ENCODE measurements at regions not wholly inside any gene's neighbourhood (a gene's known extent, or its start where the extent isn't known, plus 50 kb on each side); places are given as distances from the start of the nearest gene placed in this dataset.

GRCh38 chr7:25308246-25308645, 80.0 kb upstream of the NPVF start:
- no peak for TF ChIP-seq CTCF (IDR thresholded peaks at IDR 0.05; ENCODE audit: low read depth, low read length)
- H3K9me3 ChIP-seq (ENCODE audit: control insufficient read depth, insufficient read depth, low read length) = no peaks in the 10 kb centered on the region
- ChIA-PET CTCF (no interaction called here), POLR2A (no interaction called here)
- H3K27me3 ChIP-seq (ENCODE audit: control insufficient read depth, insufficient read depth, low read length) = no peaks in the 10 kb centered on the region
- DNase-seq (ENCODE audit: low read depth, low spot score) = no peak
- H3K4me3 ChIP-seq (ENCODE audit: low read depth, low read length) = no peak overlapping the region
- H3K27ac ChIP-seq (ENCODE audit: low read depth, low read length) = no peak overlapping the region

- no peak for TF ChIP-seq CTCF (IDR thresholded peaks at IDR 0.05; ENCODE audit: low read depth, low read length)
- Histone ChIP-seq H3K27ac (ENCODE audit: low read depth, low read length) (no peak overlapping the region), H3K4me3 (ENCODE audit: low read depth, low read length) (no peak overlapping the region), H3K27me3 (ENCODE audit: control insufficient read depth, insufficient read depth, low read length) (no peaks in the 10 kb centered on the region), H3K9me3 (ENCODE audit: control insufficient read depth, insufficient read depth, low read length) (no peaks in the 10 kb centered on the region)
- CTCF ChIA-PET = no interaction called here
- POLR2A ChIA-PET = no interaction called here
- no peak for DNase-seq (ENCODE audit: low read depth, low spot score)
Measured at GRCh38 chr7:25308906-25309705, 80.8 kb upstream of the NPVF start.

GRCh38 chr7:25310896-25311295, 82.6 kb upstream of the NPVF start:
- H3K4me3 ChIP-seq (ENCODE audit: low read depth, low read length) = no peak overlapping the region
- ChIA-PET CTCF (no interaction called here), POLR2A (no interaction called here)
- no peak overlapping the region for H3K27ac ChIP-seq (ENCODE audit: low read depth, low read length)
- no peaks in the 10 kb centered on the region for H3K27me3 ChIP-seq (ENCODE audit: control insufficient read depth, insufficient read depth, low read length)
- DNase-seq (ENCODE audit: low read depth, low spot score) = no peak
- TF ChIP-seq CTCF (IDR thresholded peaks at IDR 0.05; ENCODE audit: low read depth, low read length) = no peak
- H3K9me3 ChIP-seq (ENCODE audit: control insufficient read depth, insufficient read depth, low read length) = no peaks in the 10 kb centered on the region

GRCh38 chr7:25311346-25311745, 83.1 kb upstream of the NPVF start:
- Histone ChIP-seq H3K27me3 (ENCODE audit: control insufficient read depth, insufficient read depth, low read length) (no peaks in the 10 kb centered on the region), H3K9me3 (ENCODE audit: control insufficient read depth, insufficient read depth, low read length) (no peaks in the 10 kb centered on the region), H3K4me3 (ENCODE audit: low read depth, low read length) (no peak overlapping the region), H3K27ac (ENCODE audit: low read depth, low read length) (no peak overlapping the region)
- no peak for TF ChIP-seq CTCF (IDR thresholded peaks at IDR 0.05; ENCODE audit: low read depth, low read length)
- no peak for DNase-seq (ENCODE audit: low read depth, low spot score)
- ChIA-PET CTCF (no interaction called here), POLR2A (no interaction called here)

- no peak for TF ChIP-seq CTCF (IDR thresholded peaks at IDR 0.05; ENCODE audit: low read depth, low read length)
- ChIA-PET CTCF (no interaction called here), POLR2A (no interaction called here)
- Histone ChIP-seq H3K4me3 (ENCODE audit: low read depth, low read length) (no peak overlapping the region), H3K27me3 (ENCODE audit: control insufficient read depth, insufficient read depth, low read length) (no peaks in the 10 kb centered on the region), H3K27ac (ENCODE audit: low read depth, low read length) (no peak overlapping the region), H3K9me3 (ENCODE audit: control insufficient read depth, insufficient read depth, low read length) (no peaks in the 10 kb centered on the region)
- DNase-seq (ENCODE audit: low read depth, low spot score) = no peak
Measured at GRCh38 chr7:25312968-25313367, 84.7 kb upstream of the NPVF start.

Data from AG04450 (cell line).